ENCODE measurements at regions not wholly inside any gene's neighbourhood (a gene's known extent, or its start where the extent isn't known, plus 50 kb on each side); places are given as distances from the start of the nearest gene placed in this dataset.
A peak's percentile ranks its signal among the peaks of the same experiment; 100 is the strongest.
"Not testable (repeated sequence)": the region's sequence is repeated elsewhere in the genome, so short reads cannot be mapped to it uniquely, and the experiment has no call there.

GRCh38 chr4:175033162-175033561, 115.0 kb downstream of the ADAM29 start:
- no peak for DNase-seq

- no peak for DNase-seq
Observed at GRCh38 chr4:175034007-175034406, 115.8 kb downstream of the ADAM29 start.

DNA sequence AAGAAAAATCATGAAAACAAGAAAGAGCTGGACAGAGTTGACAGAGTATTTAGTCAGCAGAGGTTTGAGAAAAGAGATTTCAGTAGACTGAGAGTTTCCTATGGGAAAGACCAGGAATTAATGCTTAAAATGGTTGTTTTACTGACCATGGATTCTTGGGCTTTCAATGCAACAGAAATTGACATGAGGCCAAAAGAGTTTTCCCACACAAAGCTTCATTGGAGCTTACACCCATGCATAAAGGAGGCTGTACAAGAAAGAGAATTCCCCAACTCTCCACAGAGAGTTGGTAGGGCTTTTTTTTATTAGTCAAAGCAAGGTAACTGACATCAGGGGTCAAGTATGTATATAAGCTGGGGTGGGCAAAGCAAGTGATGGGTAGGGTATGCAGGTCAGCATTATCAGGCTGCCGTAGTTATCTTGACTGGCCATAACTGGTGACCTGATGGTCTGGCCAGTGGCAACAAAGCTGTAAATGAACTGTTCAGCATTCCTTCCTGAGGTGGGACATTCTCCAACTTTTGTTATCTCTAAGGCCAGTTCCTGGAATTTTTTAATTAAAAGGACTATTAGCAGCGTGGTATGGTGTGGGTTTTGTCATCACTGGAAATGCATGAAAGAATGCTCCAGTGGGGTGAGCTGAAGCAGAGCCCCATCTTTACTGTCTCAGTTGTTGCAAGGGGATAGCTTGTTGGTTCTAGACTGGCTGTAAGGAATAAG, 117.0 kb downstream of the ADAM29 start:
- no peak for DNase-seq

GRCh38 chr4:175035905-175036304, 117.7 kb downstream of the ADAM29 start:
- no peak for DNase-seq

DNA sequence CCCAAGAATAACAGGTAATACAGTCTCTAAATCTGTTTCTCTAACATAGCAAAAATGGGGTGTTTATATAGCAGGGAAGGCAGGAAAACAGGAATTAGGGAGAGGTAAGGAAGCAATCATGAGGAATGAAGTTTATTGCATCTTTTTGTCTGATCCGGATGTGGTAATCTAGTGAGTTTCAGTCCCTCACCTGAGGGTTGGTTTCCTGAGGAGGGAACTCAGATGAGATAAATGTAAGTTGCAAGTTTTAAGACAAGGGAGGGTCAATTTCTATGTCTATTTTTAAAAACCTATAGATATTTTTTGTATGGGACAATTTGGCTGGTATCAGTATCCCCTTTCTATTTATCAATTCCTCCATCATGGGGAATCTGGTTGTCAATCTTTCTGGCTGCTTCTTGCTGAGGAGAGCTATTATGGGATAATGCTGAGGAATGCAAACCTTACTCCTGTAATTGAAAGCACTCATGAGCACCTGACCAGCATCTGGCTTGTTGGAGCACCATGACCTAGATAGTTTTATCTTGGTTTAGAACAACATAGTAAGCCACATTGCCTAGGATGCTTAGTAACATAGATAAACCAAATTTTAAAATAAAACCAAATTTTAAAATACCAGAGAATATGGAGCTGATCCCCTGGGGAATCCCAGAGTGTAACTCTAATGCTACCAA, 130.1 kb downstream of the ADAM29 start:
- DNase-seq = no peak

- peak; percentile 74 for DNase-seq
Observed at GRCh38 chr4:175048906-175049305, 130.7 kb downstream of the ADAM29 start.

GRCh38 chr4:175051974-175052373, 133.8 kb downstream of the ADAM29 start:
- DNase-seq = no peak

DNA sequence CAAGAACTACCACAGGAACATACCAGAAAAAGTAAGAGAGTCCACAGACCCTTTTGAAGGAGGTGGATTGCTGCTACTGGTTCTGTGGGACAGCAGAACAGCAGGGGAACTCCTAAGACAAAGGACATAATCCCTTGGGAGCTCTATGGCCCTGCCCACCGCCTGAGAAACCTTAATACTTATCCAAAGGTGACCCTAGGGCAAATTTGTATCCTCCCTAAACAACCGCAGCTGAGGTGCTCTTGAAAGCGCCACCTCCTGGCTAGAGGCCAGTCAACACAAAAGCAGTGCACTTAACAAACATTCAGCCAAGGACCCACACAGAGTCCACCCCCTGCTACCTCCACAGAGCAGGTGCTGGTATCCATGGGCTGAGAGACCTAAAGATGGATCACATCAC, 136.8 kb downstream of the ADAM29 start:
- DNase-seq = peak; percentile 55

DNA sequence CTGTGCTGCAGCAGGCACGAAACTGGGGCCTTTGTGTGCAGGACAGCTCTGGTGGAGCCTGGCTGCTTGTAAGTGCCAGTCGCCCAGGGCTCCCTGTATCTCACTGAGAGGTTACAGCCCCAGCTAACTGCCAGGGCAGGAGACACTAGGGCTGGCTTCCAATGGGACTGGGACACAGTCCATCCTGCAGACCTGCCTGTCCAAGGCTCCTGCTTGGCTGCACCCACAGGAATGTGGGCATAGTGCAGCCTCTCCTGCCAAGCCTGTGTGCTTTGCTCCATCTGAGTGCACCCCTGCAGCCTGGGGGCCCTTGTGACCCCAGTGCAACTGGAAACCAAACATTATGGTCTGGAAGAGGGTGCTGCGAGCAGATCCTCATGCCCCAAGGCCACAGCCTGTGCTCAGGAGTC, 144.0 kb downstream of the ADAM29 start:
- DNase-seq = no peak

- no peak for DNase-seq
Observed at GRCh38 chr4:175065228-175065627, 147.1 kb downstream of the ADAM29 start.

- peak; percentile 27 for DNase-seq
Observed at GRCh38 chr4:175066923-175067627, 148.9 kb downstream of the ADAM29 start.

DNA sequence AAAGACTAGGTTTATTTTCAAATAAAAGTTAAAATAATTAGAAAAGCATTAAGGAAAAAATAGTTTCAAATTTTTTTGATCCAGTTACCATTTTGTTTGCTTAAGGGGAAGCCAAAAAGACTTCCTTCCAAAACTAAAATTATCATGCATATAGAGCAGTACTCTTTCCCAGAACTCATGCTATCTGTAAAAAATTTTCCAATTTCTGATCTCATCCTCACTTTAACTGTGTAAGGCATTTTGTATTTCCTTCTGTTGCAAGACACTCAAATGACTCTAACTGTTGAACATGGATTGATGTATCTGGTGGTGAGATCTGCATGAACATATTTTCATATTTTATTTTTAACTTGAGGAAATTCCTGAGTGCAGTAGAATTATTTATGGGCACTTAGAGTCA, 150.1 kb downstream of the ADAM29 start:
- DNase-seq = peak; percentile 37

DNA sequence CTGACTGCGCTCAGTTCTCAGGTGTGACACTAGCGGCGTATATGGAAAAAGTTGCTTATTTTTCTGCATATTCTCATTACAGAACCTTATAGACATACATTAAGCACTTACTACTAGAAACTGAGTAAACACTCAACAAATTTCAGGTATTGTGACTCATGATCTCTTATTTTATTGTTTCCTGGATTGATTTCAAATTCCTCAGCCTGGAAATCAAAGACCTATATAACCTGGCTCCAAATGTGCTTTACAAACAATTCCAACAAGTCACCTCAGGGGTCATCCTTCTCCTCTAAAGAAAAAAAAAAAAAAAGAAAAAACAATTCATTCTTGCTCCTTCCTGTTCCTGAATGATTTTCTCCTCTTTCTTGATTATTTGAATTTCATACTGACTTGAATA, 152.3 kb downstream of the ADAM29 start:
- DNase-seq = peak; percentile 5

DNA sequence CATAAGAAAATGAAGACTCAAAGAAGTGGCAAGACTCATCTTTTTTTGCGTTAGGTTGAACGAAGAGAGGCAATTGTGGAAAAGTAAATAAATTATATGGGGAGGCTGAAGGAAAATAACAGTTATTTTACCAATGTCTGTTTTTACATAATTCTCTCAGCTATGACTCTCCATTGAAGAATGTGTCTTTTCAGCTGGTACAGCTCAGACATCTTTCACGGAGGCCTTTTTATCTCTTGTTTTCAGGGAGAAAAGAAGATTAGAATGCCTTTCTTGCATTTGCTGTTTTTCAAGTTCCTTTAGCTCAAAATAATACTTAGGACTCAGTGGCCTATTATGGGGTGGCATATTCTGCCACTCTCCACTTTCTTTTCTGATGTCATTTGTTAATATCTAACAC, 153.0 kb downstream of the ADAM29 start:
- DNase-seq = no peak

- no peak for DNase-seq
Observed at GRCh38 chr4:175087145-175087544, 169.0 kb downstream of the ADAM29 start.

- peak; percentile 22 for DNase-seq
Observed at GRCh38 chr4:175090116-175090515, 172.0 kb downstream of the ADAM29 start.

GRCh38 chr4:175091649-175092048, 173.5 kb downstream of the ADAM29 start:
- no peak for DNase-seq

DNA sequence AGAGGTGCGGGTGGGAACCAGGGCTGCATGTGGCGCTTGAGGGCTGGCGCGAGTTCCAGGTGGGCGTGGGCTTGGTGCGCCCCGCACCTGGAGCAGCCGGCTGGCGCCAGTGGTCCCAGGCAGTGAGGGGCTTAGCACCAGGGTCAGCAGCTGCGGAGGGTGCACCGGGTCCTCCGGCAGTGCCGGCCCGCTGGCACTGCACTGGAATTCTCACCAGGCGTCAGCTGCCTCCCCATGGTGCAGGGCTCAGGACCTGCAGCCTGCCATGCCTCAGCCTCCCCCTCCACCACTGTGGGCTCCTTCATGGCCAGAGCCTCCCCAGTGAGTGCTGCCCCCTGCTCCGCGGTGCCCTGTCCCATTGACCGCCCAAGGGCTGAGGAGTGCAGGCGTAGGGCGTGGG, 174.0 kb downstream of the ADAM29 start:
- no peak for DNase-seq

GRCh38 chr4:175093055-175093454, 174.9 kb downstream of the ADAM29 start:
- not testable (repeated sequence) for DNase-seq

DNA sequence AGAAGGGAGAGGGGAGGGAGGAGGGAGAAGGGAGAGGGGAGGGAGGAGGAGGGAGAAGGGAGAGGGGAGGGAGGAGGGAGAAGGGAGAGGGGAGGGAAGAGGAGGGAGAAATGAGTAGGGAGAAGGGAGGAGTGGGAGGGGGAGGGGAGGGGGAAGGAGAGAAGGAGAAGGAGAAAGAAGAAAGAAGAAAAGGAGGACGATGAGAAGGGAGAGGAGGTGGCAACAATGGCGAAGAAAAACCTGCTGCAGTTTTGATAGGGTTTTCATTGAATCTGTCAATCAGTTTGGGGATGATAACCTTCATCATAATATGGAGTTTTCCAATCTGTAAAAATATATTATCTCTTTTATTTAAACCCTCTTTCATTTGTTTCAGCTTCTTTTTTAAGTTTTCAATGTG, 185.2 kb downstream of the ADAM29 start:
- no peak for DNase-seq

DNA sequence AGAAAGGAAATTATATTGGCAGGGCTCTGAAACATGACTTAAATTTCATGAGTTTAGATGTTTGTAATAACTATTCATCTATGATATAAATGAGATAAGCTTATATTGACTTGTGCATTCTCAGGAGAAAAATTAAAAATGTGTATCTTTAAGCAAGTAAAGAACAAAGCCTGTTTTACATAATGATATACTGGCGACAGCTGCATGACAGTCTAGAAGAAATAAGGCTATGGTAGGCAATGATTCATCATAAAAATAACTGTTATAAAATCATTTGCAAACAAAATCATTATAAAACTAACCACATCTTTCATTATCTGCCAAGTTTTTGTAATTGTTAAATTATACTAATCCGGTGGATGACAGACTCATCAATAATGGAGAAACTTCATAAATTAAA, 188.1 kb downstream of the ADAM29 start:
- DNase-seq = no peak

- no peak for DNase-seq
Observed at GRCh38 chr4:175109933-175110332, 191.8 kb downstream of the ADAM29 start.

DNA sequence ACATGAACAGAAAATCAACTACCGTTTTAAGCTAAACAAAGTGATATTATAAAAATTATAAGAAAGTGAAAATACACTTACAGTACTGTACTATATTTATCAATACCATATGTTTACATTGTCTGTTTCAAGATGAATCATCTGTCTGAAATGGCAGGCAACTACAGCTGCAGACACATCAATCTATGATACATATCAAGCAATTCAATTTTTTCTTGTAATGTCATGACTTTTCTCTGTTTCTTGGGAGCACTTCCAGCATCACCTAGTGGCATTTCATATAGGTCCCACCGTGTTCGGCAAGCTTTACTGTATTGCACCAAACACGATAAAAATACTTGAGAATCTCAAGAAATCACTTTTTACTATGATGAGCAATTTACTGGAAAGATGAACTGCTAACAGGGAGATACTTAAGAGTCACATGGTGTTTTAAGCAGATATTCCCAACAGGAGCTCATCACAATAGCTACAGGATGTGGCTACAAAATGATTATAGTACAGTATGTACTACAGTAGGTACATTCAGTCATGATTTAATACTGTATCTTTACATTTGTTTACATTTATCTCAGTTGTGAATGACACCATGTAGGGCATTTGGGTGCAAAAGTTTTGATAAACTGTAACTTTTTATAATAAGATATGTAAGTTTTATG, 207.4 kb downstream of the ADAM29 start:
- no peak for DNase-seq

DNA sequence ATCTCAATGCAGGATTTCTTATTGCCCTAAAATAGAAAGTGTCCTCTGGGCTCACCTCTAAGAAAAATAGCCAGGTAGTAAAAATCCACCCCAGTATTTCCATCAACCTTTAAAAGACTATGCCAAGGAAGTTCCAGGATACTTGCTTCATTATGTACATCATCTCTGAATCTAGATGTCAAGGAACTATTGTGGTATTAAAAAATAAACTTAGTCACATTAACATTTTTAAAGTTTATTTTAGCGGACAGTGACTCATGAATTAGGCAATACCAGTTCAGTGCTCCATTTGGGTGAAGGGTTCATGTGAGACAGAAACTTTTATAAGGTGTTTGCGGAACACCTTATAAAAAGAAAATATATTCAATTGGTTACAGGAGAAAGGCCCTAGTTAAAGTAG, 209.2 kb downstream of the ADAM29 start:
- DNase-seq = no peak
